ENCODE measurements at regions not wholly inside any gene's neighbourhood (a gene's known extent, or its start where the extent isn't known, plus 50 kb on each side); places are given as distances from the start of the nearest gene placed in this dataset.

- TF ChIP-seq CTCF (IDR thresholded peaks at IDR 0.05; ENCODE audit: low read depth, low read length, missing control alignments), result no peak
- in situ Hi-C loops (cut with HindIII; ENCODE audit: low sequenced_read_pairs), result no loop called here
- DNase-seq (ENCODE audit: low read depth), result no peak
- no peak overlapping the region for H3K4me3 ChIP-seq (ENCODE audit: low read depth, low read length)
These were observed 176.5 kb upstream of the RUNX1 start for GRCh38 chr21:35225573-35225972.

GRCh38 chr21:35223480-35224156 lies 174.5 kb upstream of the RUNX1 start:
- no peak for TF ChIP-seq CTCF (IDR thresholded peaks at IDR 0.05; ENCODE audit: low read depth, low read length, missing control alignments)
- H3K4me3 ChIP-seq (ENCODE audit: low read depth, low read length), result no peak overlapping the region
- DNase-seq (ENCODE audit: low read depth), result no peak
- in situ Hi-C loops (cut with HindIII; ENCODE audit: low sequenced_read_pairs), result no loop called here

GRCh38 chr21:35222541-35222941 lies 173.4 kb upstream of the RUNX1 start:
- DNase-seq (ENCODE audit: low read depth), result no peak
- no peak overlapping the region for H3K4me3 ChIP-seq (ENCODE audit: low read depth, low read length)
- no peak for TF ChIP-seq CTCF (IDR thresholded peaks at IDR 0.05; ENCODE audit: low read depth, low read length, missing control alignments)
- in situ Hi-C loops (cut with HindIII; ENCODE audit: low sequenced_read_pairs), result no loop called here

- no peak for DNase-seq (ENCODE audit: low read depth)
- in situ Hi-C loops (cut with HindIII; ENCODE audit: low sequenced_read_pairs), result no loop called here
- no peak overlapping the region for H3K4me3 ChIP-seq (ENCODE audit: low read depth, low read length)
- no peak for TF ChIP-seq CTCF (IDR thresholded peaks at IDR 0.05; ENCODE audit: low read depth, low read length, missing control alignments)
These were observed 172.9 kb upstream of the RUNX1 start for GRCh38 chr21:35222021-35222420.

GRCh38 chr21:35220301-35220700 lies 171.2 kb upstream of the RUNX1 start:
- no peak for TF ChIP-seq CTCF (IDR thresholded peaks at IDR 0.05; ENCODE audit: low read depth, low read length, missing control alignments)
- in situ Hi-C loops (cut with HindIII; ENCODE audit: low sequenced_read_pairs), result no loop called here
- no peak overlapping the region for H3K4me3 ChIP-seq (ENCODE audit: low read depth, low read length)
- no peak for DNase-seq (ENCODE audit: low read depth)

GRCh38 chr21:35219719-35220118 lies 170.6 kb upstream of the RUNX1 start:
- DNase-seq (ENCODE audit: low read depth), result no peak
- in situ Hi-C loops (cut with HindIII; ENCODE audit: low sequenced_read_pairs), result no loop called here
- no peak overlapping the region for H3K4me3 ChIP-seq (ENCODE audit: low read depth, low read length)
- TF ChIP-seq CTCF (IDR thresholded peaks at IDR 0.05; ENCODE audit: low read depth, low read length, missing control alignments), result no peak
